ENCODE measurements at regions not wholly inside any gene's neighbourhood (a gene's known extent, or its start where the extent isn't known, plus 50 kb on each side); places are given as distances from the start of the nearest gene placed in this dataset.
A peak's percentile ranks its signal among the peaks of the same experiment; 100 is the strongest.
"Not testable (repeated sequence)": the region's sequence is repeated elsewhere in the genome, so short reads cannot be mapped to it uniquely, and the experiment has no call there.

- peak; percentile 13 for DNase-seq
Measured at GRCh38 chr5:166726406-166726805, 1565.0 kb upstream of the WWC1 start.

GRCh38 chr5:166742951-166743350, 1548.5 kb upstream of the WWC1 start:
- DNase-seq, result not testable (repeated sequence)

DNA sequence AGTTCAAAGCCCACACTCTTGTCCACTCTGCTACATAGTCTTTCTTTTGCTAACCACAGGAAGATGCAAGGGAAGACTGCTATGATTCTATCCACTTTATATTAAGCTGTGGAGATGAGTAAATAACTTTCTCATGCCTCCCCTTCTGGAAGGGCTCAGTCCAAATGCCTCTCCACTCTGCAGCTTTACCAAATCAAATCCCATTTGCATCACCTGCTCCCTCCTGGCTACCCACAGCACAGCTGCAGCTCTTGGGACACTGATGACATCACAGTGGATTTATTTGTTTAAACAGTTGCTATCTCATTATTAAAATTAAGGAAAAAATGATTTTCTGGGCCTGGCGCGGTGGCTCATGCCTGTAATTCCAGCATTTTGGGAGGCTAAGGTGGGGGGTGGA, 1544.9 kb upstream of the WWC1 start:
- DNase-seq, result no peak

DNA sequence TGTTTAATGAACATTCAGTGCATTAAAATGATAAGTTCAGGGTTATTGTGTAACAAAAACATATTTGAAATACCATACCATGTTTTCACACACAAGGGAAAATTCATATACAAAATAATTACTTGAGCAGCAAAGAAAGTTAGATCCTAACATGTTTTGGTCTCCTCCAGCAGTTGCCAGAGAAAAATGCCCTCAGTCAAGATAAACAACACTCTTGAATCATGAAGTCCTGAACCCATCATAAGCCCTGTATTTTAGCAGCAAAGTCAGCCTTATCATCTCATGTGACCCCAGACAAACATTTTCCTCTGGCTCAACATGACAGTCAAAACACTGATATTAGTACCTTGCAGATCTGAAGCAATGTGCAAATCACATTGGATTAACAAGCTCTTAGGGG, 1541.1 kb upstream of the WWC1 start:
- no peak for DNase-seq

DNA sequence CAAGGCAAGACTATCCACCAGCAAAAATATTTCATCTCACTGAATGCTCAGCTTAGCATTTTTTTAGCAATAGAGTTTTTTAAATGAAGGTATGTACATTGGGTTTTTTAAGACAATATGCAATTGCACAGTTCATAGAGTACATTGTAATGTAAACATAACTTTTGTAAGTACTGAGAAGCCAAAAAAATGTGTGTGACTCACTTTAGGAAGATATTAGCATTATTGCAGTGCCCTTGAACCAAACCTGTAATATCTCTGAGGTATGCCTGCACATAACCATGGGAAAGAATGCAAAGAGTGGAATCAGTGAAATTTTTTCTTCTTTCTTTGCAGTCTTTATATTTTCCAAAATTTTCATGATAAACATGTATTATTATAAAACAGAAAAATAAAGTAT, 1533.3 kb upstream of the WWC1 start:
- no peak for DNase-seq

DNA sequence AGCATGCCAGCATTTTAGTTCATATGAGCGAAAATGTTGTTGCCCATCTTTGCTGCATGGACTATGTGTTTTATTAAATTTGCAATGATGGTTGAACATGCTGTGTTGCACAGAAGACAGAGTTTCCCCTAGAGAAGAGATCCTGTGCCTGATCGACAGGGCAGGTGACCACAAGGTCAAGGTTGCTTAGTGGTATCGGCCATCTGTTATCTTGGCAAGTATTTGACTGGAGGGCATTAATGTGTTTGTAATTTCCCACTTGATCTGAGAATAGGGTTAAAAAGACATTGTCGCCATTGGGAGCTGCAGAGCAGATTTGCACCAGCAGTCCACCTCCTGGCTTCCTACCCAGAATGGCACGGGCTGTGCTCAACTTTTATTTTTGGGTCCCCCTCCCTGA, 1523.6 kb upstream of the WWC1 start:
- no peak for DNase-seq

DNA sequence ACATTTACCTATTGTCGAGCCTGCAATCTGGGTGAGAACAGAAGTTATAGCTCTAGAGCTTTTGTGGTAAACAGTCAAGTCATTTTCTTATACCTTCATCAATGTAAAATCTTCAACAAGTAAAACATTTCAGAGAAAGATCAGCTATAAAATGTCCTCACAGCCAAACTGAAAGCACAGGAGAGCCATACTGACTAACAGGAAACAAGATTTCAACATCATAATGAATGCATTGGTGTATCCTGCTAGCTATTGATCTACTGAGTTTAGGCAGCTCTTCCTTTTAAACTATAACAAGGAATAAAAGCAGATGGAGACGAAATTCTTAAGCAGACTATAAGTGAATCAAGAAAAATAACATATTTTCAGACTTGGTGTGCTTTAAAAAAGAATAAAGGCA, 1522.9 kb upstream of the WWC1 start:
- DNase-seq, result no peak

DNA sequence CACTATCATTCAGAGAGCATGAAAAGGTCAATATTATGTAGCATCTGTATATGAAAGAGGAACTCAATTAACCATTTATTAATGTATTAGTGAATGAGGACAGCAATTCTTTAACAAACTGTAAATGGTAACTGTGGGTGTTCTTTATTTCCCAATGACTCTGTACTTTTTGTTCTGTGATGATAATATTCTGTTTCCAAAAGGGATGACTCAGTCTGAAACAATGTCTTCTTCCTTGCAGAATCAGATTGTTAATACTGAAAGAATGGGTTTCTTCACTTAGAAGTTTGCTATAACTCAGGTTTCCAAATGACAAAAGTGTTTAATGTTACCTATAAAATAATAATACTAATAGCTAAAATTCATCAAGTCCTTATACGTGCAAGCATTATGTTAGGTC, 1518.7 kb upstream of the WWC1 start:
- no peak for DNase-seq

DNA sequence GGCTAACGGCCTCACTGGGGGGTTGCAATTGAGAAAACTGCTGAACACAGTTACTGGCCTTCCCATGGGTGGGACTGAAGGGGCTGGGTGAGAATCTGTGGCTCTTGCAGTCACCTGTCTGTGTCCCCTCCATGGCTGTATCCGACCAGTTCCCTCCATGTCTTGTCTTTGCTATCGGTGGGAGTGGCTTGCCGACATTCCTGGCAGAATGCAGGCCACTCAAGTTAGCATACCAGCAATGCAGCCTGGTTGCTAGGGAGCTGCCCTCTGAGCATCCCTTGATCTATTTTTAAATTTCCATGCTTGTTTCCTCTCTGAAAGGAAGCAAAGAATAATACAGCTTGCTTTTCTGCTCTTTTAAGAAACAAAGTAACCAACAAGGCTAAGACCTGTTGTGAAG, 1509.7 kb upstream of the WWC1 start:
- no peak for DNase-seq

GRCh38 chr5:166784545-166785078, 1506.8 kb upstream of the WWC1 start:
- DNase-seq, result no peak

DNA sequence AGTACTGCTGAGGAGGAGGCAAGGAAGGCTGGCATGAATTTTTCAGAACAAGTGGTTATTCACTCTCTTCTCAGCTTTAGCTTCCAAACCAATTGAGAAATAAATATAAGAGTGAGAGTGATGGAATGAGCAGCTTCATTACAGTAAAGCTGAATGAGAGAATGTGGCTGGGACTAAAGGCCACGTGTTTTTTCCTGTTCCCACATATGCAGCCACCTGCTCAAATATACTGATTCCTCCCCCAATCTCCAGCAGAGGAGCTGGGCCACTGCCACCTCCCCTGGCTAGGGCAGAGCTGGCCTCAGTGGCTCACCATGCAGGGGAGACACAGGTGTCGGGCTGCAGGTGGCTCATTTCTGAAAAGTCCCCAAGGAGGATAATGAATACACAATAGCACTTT, 1505.3 kb upstream of the WWC1 start:
- no peak for DNase-seq

DNA sequence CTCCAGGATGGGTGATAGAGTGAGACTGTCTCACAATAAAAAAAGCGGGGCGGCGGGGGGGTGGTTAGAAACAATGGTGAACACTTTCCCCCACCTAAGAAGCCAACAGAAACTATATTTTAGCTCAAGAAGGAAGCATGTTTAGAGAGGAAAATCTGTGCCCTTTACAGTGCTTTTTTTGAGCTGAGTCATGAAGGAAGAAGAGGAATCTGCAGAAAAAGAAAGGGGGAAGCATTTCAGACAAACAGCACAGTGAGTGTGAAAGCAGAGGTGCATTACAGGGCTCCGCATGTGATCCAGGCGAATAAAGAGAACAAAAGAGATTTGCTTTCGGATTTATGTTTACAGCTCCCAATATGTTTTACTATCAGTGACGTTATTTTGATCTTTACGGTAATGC, 1504.6 kb upstream of the WWC1 start:
- no peak for DNase-seq

GRCh38 chr5:166788050-166788449, 1503.4 kb upstream of the WWC1 start:
- DNase-seq, result no peak

- DNase-seq, result no peak
Measured at GRCh38 chr5:166795756-166796155, 1495.7 kb upstream of the WWC1 start.

DNA sequence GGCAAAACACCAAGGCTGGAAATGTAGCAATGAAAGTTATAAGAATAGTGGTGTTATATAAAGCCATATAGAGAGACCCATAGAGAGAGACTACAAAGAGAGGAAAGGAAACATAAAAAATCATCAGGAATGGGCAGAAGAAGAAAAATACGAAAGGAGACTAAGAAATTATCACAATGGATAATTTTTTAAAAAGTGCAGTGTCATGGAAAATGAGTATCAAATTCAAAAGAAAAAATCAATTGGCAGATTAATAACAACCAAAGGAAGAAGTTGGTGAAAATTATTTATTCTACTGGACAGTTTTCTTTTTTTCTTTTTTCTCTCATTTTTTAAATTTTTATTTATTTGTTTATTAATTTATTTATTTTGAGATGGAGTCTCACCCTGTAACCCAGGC, 1488.4 kb upstream of the WWC1 start:
- DNase-seq, result no peak

GRCh38 chr5:166804223-166804622, 1487.2 kb upstream of the WWC1 start:
- DNase-seq, result not testable (repeated sequence)

DNA sequence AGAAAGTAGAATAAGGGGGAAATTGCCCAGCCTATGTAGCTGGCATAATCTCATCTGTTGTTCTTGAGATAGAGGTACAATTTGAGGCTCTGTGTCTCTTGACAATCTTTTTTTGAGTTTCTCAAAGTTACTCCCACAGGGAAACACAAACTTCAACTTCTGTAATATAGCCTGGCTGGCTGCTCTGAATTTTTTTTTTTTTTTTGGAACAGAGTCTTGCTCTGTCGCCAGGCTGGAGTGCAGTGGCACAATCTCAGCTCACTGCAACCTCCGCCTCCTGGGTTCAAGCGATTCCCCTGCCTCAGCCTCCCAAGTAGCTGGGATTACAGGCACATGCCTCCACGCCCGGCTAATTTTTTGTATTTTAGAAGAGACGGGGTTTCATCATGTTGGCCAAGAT, 1486.8 kb upstream of the WWC1 start:
- DNase-seq, result not testable (repeated sequence)

DNA sequence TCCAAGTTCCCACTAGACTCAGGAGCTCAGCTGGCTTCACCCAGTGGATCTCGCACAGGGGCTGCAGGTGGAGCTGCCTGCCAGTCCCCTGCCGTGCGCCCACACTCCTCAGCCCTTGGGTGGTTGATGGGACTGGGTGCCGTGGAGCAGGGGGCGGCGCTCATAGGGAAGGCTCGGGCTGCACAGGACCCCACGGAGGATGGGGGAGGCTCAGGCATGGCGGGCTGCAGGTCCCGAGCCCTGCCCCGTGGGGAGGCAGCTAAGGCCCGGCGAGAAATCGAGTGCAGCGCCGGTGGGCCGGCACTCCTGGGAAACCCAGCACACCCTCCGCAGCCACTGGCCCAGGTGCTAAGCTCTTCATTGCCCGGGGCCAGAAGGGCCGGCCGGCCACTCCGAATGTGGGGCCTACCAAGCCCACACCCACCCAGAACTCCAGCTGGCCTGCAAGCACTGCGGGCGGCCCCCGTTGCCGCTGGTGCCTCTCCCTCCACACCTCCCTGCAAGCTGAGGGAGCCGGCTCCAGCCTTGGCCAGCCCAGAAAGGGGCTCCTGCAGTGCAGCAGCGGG, 1481.3 kb upstream of the WWC1 start:
- DNase-seq, result not testable (repeated sequence)

DNA sequence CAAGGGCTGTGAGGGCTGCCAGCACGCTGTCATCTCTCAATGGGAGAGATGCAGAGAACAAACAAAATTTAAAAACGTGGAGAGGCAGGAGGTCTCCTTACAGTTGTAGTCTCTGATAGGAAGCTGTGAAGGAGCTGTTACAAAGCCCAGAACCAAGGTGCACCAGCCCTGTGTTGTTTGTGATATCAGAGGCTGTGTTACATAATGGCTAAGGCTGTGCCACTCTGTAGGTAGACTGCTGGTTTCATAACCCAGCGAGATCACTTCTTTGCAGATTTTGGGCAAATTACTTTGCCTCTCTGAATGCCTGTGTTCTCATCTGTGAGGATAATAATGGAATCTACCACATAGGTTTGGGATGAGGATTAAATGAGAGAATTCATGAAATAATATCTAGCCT, 1480.7 kb upstream of the WWC1 start:
- DNase-seq, result no peak

GRCh38 chr5:166823360-166823759, 1468.1 kb upstream of the WWC1 start:
- DNase-seq, result no peak

DNA sequence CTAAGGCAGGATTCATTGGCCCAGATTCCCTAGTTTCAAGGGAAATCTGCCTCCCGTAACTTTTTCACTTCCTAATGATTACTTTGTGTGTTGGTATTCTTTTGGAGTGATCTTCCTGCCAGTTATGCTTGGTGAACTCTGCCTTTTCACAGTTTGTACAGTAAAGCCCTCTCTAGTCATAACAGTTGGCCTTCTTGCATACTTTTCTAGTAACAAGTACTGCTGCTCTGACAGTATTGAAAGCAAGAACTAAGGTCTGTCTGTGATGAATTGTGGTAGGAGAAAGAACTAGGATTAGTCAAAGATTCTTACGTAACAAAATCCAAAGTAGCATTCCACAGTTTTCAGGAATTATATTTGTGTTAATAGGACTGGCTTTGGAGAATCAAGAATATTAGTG, 1457.2 kb upstream of the WWC1 start:
- DNase-seq, result no peak

DNA sequence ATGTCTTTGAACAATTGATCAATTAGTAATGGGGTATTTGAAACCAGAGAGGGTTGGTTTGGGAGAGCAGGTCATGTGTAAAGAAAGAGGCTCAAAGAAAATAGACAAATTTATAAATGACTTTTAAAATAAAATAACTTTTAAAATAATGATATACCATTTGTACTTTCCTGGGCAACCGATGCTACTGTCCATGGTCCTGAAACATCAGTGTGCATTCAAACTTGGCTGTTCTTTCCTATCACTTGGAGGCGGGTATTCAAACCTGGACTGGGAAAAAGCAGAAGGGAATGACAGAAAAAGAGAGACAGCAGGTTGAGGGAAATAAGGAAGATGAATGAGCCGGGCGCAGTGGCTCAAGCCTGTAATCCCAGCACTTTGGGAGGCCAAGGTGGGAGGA, 1446.4 kb upstream of the WWC1 start:
- peak; percentile 17 for DNase-seq

DNA sequence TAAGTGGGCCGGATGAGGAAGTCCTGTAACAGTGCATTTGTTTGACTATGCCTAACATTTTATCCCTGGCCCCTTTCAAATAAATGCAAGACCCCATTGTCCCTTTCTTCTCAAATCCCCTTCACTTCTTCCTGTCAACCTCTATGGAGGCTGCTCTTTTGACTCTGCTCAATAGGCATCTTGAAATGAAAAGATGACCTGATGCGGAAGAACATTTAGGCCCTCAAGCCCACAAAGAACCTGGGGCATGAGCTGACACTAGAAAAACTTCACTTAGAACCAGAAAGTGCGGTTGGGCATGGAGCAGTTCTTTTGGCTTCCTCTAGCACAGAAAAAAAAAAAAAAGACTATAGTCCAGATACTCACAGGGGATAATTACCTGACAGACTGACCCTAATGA, 1434.7 kb upstream of the WWC1 start:
- DNase-seq, result no peak

- peak; percentile 58 for DNase-seq
Measured at GRCh38 chr5:166860426-166860825, 1431.0 kb upstream of the WWC1 start.

DNA sequence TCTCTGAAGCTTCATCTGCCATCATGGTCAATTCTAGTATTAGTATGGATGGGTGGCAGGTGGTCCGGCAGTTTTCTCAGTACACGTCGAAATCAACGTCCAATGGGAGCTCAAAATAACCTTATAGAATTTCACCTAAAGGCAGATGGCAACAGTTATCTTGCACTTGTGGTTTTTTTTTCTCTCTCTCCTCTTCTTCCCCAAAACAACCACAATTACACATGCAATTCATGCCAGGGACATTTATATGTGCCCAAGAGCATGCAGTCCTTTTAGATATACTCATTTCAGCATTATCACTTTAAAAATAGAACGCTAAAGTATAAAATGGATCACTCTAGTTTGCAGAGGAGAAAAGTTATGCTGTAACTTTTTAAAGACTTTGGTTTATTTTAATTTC, 1428.9 kb upstream of the WWC1 start:
- peak; percentile 15 for DNase-seq

- no peak for DNase-seq
Measured at GRCh38 chr5:166865206-166865605, 1426.2 kb upstream of the WWC1 start.
